ENCODE measurements at regions not wholly inside any gene's neighbourhood (a gene's known extent, or its start where the extent isn't known, plus 50 kb on each side); places are given as distances from the start of the nearest gene placed in this dataset.

- intact Hi-C loops (cut with micrococcal nuclease), result no loop called here
Measured at GRCh38 chr3:176798680-176799079, 398.6 kb downstream of the TBL1XR1 start.

GRCh38 chr3:176796371-176796770 is 400.9 kb downstream of the TBL1XR1 start:
- intact Hi-C loops (cut with micrococcal nuclease), result no loop called here

- intact Hi-C loops (cut with micrococcal nuclease), result no loop called here
Measured at GRCh38 chr3:176795891-176796290, 401.4 kb downstream of the TBL1XR1 start.

DNA sequence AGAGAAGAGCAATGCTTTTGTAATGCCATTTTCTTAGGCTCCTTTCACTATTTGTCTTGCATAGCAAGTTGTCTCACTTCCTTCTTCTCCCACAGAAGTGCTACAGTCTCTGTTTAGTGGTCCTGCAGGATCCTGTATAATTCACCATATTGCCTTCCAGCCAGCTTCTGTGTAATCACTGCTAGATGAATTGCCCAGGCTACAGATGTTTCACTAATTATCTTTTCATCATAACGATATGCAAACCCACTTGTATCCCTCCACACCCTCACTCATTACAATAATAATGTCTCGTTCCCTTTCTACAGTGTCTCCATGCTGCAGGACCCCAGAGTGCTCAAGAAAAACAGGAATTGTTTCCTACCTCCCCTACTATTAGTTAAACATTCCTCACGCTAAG is 402.9 kb downstream of the TBL1XR1 start:
- intact Hi-C loops (cut with micrococcal nuclease), result no loop called here

DNA sequence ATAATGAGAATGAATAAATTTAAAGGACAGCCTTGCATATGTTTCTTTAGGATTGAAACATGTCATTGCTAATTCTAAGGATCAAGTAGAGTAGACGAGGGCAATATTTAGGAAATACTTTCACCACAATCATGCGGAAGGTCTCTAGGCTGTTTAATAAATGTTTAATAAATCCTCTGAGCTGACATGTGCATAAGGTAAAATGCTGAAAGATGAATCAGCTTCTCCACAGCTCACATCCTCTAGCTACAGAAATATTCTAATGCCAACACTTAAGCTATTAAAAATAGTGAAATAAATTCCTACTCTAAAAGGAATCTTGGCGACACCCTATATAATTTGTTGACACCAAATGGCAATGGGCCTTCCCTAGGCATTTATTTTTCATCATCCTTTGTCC is 407.3 kb downstream of the TBL1XR1 start:
- intact Hi-C loops (cut with micrococcal nuclease), result no loop called here

DNA sequence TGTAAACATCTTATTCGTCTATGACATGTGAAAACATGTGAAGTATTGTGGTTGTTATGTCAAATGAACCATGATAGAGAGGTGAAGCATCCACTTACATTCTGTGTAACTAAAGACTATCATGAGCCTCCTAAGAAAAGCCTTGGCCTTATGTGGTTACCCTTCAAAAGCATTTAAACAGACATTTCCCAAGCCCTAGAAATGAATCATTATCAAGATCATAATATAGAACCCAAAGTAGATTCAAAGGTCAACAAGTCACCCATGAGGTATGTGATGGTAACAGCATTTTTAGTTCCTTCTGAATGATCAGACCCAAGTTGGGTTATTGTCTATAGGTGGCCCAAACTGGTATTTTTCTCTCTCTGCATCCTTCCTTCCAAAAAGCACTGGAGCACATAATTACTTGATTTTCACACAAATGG is 408.0 kb downstream of the TBL1XR1 start:
- intact Hi-C loops (cut with micrococcal nuclease), result no loop called here

- intact Hi-C loops (cut with micrococcal nuclease), result no loop called here
Measured at GRCh38 chr3:176787506-176787905, 409.8 kb downstream of the TBL1XR1 start.

DNA sequence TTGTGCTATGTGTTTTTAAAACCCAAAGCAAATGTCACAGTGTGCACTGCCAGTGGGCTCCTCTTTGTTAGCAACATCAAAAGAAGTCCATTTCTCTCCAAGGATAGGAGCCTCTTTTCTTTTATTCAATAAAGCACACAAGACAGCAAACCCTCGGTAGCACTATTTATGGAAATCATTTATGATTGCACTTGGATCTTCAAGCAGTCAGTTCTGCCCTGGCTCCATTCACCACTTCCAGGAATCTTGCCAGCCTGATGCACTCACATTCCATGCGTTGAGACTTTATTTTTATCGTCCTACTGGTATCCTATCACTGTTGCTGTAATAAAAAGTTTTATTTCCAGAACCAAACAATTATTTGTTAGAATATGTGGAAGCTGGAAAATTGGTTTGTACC is 412.1 kb downstream of the TBL1XR1 start:
- intact Hi-C loops (cut with micrococcal nuclease), result no loop called here

- intact Hi-C loops (cut with micrococcal nuclease), result no loop called here
Measured at GRCh38 chr3:176780766-176781165, 416.5 kb downstream of the TBL1XR1 start.

- intact Hi-C loops (cut with micrococcal nuclease), result no loop called here
Measured at GRCh38 chr3:176776622-176777175, 420.6 kb downstream of the TBL1XR1 start.

DNA sequence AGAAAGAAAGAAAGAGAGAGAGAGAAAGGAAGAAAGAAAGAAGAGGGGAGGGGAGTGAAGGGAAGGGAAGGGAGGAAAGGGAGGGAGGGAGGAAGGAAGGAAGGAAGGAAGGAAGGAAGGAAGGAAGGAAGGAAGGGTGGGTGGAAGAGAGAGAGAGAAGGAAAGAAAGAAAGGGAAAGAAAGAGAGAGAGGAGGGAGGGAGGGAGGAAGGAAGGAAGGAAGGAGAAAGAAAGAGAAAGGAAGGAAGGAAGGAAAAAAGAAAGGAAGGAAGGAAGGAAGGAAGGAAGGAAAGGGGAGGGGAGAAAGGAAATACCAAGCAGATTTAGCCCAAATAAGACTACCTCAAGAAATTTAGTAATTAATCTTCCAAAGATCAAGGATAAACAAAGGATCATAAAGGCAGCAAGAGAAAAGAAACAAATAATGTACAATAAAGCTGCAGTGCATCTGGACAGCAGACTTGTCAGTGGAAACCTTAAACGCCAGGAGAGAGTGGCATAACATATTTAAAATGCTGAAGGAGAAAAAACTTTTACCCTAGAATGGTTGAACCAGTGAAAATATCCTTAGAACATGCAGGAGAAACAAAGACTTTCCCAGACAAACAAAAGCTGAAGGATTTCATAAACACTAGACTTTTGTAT is 427.6 kb downstream of the TBL1XR1 start:
- intact Hi-C loops (cut with micrococcal nuclease), result no loop called here

DNA sequence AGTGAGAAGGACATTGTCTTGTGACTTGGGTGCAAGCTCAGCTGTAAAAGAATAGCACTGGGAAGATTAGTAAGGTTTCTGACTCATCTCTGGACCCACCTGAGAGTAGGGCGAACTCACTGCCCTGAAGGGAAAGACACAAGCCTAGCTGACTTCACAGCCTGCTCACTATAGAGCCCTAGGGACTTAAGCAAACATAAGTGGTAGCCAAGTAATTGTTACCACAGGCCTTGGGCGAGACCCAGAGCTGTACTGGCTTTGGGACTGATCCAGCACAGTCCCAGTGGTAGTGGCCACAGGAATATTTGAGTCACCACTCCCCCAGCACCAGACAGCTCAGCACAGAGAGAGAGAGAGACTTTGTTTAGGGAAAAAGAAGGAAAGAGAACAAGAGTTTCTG is 429.9 kb downstream of the TBL1XR1 start:
- intact Hi-C loops (cut with micrococcal nuclease), result no loop called here

DNA sequence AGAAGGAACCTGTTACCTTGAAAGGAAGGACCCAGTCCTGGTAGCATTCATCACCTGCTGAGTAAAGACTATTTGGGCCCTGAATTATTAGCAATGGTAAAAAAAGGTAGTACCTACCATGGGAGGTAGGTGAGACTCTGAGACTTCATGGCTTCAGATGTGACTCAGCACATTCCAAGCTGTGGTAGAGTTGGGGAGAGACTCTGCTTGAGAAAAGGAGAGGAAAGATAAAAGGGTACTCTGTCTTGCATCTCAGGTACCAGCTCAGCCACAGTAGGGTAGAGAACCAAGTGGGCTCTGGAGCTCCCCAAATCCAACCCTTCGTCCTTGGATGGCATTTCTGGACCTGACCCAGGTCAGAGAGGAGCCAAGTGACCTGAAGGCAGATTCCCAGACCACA is 430.4 kb downstream of the TBL1XR1 start:
- intact Hi-C loops (cut with micrococcal nuclease), result no loop called here

DNA sequence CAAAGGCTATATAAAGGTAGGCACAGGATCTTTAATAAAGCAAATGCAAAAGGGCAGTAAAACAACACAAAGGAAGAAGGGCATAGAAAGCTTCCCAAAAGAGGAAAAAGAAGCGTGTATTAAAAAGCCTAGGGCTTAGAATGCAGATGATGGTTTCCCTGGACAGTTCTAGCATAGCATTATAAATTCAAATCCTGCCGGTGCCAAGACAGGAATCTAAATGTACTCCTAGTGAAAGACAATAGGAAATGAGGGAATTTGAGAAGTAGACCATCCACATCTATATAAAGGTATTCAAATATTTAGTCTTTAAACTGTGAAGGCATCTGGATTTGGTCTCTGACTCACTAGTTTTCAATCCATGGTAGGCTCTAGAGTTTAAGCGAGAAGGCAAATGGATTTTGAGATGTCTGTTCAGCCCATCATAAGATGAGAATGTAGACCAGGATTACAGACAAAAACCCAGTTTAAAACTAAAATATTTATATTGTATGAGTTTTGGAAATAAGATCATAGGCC is 431.8 kb downstream of the TBL1XR1 start:
- intact Hi-C loops (cut with micrococcal nuclease), result no loop called here

DNA sequence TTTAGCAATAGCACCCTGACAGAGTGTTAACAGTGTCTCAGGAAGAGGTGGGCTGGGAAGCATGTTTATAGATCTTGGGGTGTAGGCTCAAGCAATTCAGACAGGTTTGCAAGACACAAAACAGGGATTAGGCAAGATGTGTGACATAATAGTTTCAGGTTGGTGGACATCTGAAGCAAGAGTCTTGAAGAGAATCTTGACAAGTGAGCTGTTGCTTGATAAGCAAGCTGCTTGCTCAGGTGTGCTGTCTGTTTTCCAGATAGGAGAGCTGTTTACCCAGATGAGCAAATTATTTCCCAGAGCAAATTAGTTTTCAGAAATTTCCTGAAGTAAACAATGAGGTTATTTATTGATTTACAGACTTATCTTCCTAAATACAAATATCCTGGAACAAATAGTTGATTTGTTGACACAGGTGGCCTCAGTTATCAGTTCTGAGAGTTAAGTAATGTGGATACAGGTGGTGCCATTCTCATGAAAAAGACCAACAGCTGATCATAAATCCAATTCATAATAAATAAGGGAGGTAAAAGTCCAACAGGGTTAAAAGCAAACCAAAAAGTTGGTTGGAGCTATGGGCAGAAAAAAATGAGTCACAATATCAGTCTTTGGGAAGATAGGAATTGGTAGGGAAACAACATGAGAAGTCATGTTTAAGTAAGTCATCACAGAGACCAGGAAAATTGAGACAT is 437.3 kb downstream of the TBL1XR1 start:
- intact Hi-C loops (cut with micrococcal nuclease), result no loop called here

- intact Hi-C loops (cut with micrococcal nuclease), result no loop called here
Measured at GRCh38 chr3:176757429-176757828, 439.9 kb downstream of the TBL1XR1 start.

DNA sequence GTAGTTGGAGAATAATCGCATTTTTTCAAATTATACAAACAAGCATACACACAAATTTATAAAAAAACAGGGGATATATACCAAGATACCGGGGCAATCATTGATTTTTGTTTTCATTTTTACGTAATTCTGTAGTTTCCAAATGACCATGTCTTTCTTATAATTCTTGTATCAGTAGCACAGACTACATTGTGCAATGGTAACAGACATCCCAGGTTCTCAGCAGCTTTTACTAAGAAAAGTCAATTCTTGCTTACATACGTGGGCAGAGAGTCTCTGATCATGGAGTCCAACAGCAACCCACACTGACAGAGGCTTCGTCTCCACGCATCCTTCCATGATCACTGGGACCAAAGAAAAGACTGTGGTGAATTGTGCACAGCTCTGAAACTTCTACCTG is 441.3 kb downstream of the TBL1XR1 start:
- intact Hi-C loops (cut with micrococcal nuclease), result no loop called here

DNA sequence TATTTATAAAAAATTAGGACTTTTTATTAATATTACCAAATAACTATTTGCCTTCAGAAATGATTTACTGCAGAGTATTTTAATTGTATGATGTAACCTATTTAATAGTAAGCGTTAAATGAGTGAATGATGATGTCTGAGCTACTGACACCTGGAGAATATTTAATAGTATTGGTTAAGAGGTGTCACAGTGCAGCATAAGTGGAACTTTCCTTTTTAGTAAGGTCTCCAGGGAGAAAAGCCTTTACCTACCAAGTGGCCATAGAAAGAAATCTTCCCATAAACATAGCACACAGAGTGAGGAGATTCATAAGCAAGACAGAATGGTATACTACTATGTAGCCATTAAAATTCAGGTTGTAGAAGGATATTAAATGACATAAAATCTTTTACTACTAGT is 441.7 kb downstream of the TBL1XR1 start:
- intact Hi-C loops (cut with micrococcal nuclease), result no loop called here

GRCh38 chr3:176741664-176742047 is 455.6 kb downstream of the TBL1XR1 start:
- intact Hi-C loops (cut with micrococcal nuclease), result no loop called here

GRCh38 chr3:176740906-176741663 is 456.2 kb downstream of the TBL1XR1 start:
- intact Hi-C loops (cut with micrococcal nuclease), result no loop called here

DNA sequence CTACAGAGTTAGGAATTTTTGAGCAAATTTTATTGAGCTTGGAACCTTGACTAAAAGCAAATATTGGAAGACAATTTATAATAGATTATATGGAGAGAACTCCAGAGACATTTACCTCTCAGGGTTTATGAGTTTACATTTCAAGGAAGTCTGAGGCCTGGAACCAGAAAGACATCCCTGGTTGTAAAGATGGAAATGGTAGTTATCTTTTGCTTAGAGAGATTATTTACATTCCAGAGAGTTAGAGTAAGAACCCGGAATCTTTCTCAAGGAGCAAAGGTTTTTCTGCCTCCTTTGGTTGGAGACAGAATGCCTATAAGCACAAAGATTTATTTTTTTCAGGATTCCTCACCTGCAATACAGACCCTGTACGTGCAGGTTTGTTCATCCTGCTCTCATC is 458.1 kb downstream of the TBL1XR1 start:
- intact Hi-C loops (cut with micrococcal nuclease), result no loop called here

GRCh38 chr3:176737480-176738110 is 459.7 kb downstream of the TBL1XR1 start:
- intact Hi-C loops (cut with micrococcal nuclease), result no loop called here

Data from T-helper 1 cell treated with Interleukin-12 subunit alpha and Interleukin-12 subunit beta and Interleukin-4 antibody, amounts not matched to agents 30 ng/mL and 1 ng/mL, for 36 hours (primary cell).